C4-2B (cell line): ENCODE measurements at regions not wholly inside any gene's neighbourhood (a gene's known extent, or its start where the extent isn't known, plus 50 kb on each side); places are given as distances from the start of the nearest gene placed in this dataset.

Experiments used
- H3K27ac ChIP-seq: fragments of 450-650 bp; 2 replicates; pipeline ENCODE4 v1.5.1; 2017
- CTCF ChIP-seq: fragments of 450-650 bp; conservative IDR thresholded peaks from 2 replicates; pipeline ENCODE4 v1.5.1; 2017; ENCODE audit warnings: mild to moderate bottlenecking
- ZFX ChIP-seq: fragments of 450-650 bp; IDR thresholded peaks from 2 replicates; pipeline ENCODE4 v1.6.1; 2017

- no peak overlapping the region for H3K27ac ChIP-seq
- no peak for TF ChIP-seq CTCF
- no peak for TF ChIP-seq ZFX
These were observed 204.9 kb upstream of the USP24 start for GRCh38 chr1:55420026-55420425.

- no peak overlapping the region for H3K27ac ChIP-seq
- TF ChIP-seq ZFX (no peak), CTCF (no peak)
These were observed 203.2 kb upstream of the USP24 start for GRCh38 chr1:55418208-55419000.

- TF ChIP-seq CTCF (no peak), ZFX (no peak)
These were observed 201.1 kb upstream of the USP24 start for GRCh38 chr1:55416164-55416842.

GRCh38 chr1:55413286-55413685 lies 198.1 kb upstream of the USP24 start:
- no peak overlapping the region for H3K27ac ChIP-seq

More at GRCh38 chr1:55416164-55416842, 201.1 kb upstream of the USP24 start:
- no peak overlapping the region for H3K27ac ChIP-seq

GRCh38 chr1:55412060-55412459 lies 196.9 kb upstream of the USP24 start:
- no peak overlapping the region for H3K27ac ChIP-seq
- no peak for TF ChIP-seq ZFX
- no peak for TF ChIP-seq CTCF

More at GRCh38 chr1:55413286-55413685, 198.1 kb upstream of the USP24 start:
- no peak for TF ChIP-seq CTCF
- TF ChIP-seq ZFX, result no peak

GRCh38 chr1:55402671-55403464 lies 187.7 kb upstream of the USP24 start:
- TF ChIP-seq ZFX (no peak), CTCF (no peak)
- no peak overlapping the region for H3K27ac ChIP-seq
